ENCODE measurements at regions not wholly inside any gene's neighbourhood (a gene's known extent, or its start where the extent isn't known, plus 50 kb on each side); places are given as distances from the start of the nearest gene placed in this dataset.

- no peak overlapping the region for H3K27ac ChIP-seq (ENCODE audit: low read depth, low read length)
- H3K27me3 ChIP-seq (ENCODE audit: insufficient read depth, low read length): no peaks in the 10 kb centered on the region
- no peaks in the 10 kb centered on the region for H3K36me3 ChIP-seq (ENCODE audit: insufficient read depth, low read length)
- peaks cover 1% of the 10 kb centered on the region for H3K9me3 ChIP-seq (ENCODE audit: low read depth, low read length)
- no peak for TF ChIP-seq CTCF (IDR thresholded peaks at IDR 0.05; ENCODE audit: extremely low read depth, low read depth, low read length)
- no peak overlapping the region for H2AFZ ChIP-seq (ENCODE audit: low read length)
- DNase-seq (ENCODE audit: insufficient read length, low spot score, missing footprints): no peak
- no peak overlapping the region for H3K4me3 ChIP-seq (ENCODE audit: insufficient read depth, low read length)
- H3K4me2 ChIP-seq (ENCODE audit: insufficient read depth, low read length): no peak overlapping the region
- H3K79me2 ChIP-seq (ENCODE audit: insufficient read depth, low read length): no peaks in the 10 kb centered on the region
- H4K20me1 ChIP-seq (ENCODE audit: insufficient read depth, low read length): no peaks in the 10 kb centered on the region
- H3K4me1 ChIP-seq (ENCODE audit: insufficient read depth, low read length): no peaks in the 10 kb centered on the region
Observed at GRCh38 chr2:104476563-104476988, 377.3 kb upstream of the POU3F3 start.

GRCh38 chr2:104481341-104481740 is 372.6 kb upstream of the POU3F3 start:
- H2AFZ ChIP-seq (ENCODE audit: low read length): no peak overlapping the region
- no peak for TF ChIP-seq CTCF (IDR thresholded peaks at IDR 0.05; ENCODE audit: extremely low read depth, low read depth, low read length)
- H3K4me2 ChIP-seq (ENCODE audit: insufficient read depth, low read length): no peak overlapping the region
- no peak overlapping the region for H3K27ac ChIP-seq (ENCODE audit: low read depth, low read length)
- no peaks in the 10 kb centered on the region for H3K27me3 ChIP-seq (ENCODE audit: insufficient read depth, low read length)
- H3K79me2 ChIP-seq (ENCODE audit: insufficient read depth, low read length): no peaks in the 10 kb centered on the region
- no peaks in the 10 kb centered on the region for H4K20me1 ChIP-seq (ENCODE audit: insufficient read depth, low read length)
- H3K4me3 ChIP-seq (ENCODE audit: insufficient read depth, low read length): no peak overlapping the region
- H3K36me3 ChIP-seq (ENCODE audit: insufficient read depth, low read length): no peaks in the 10 kb centered on the region
- no peaks in the 10 kb centered on the region for H3K4me1 ChIP-seq (ENCODE audit: insufficient read depth, low read length)
- DNase-seq (ENCODE audit: insufficient read length, low spot score, missing footprints): no peak
- H3K9me3 ChIP-seq (ENCODE audit: low read depth, low read length): peaks cover 1% of the 10 kb centered on the region

GRCh38 chr2:104487366-104487765 is 366.5 kb upstream of the POU3F3 start:
- DNase-seq (ENCODE audit: insufficient read length, low spot score, missing footprints): no peak
- Histone ChIP-seq H3K4me3 (ENCODE audit: insufficient read depth, low read length) (no peak overlapping the region), H4K20me1 (ENCODE audit: insufficient read depth, low read length) (no peaks in the 10 kb centered on the region), H3K27me3 (ENCODE audit: insufficient read depth, low read length) (no peaks in the 10 kb centered on the region), H3K9me3 (ENCODE audit: low read depth, low read length) (no peaks in the 10 kb centered on the region), H2AFZ (ENCODE audit: low read length) (no peak overlapping the region), H3K4me1 (ENCODE audit: insufficient read depth, low read length) (no peaks in the 10 kb centered on the region), H3K79me2 (ENCODE audit: insufficient read depth, low read length) (no peaks in the 10 kb centered on the region), H3K4me2 (ENCODE audit: insufficient read depth, low read length) (no peak overlapping the region), H3K36me3 (ENCODE audit: insufficient read depth, low read length) (no peaks in the 10 kb centered on the region), H3K27ac (ENCODE audit: low read depth, low read length) (no peak overlapping the region)
- TF ChIP-seq CTCF (IDR thresholded peaks at IDR 0.05; ENCODE audit: extremely low read depth, low read depth, low read length): no peak

- DNase-seq (ENCODE audit: insufficient read length, low spot score, missing footprints): no peak
- H3K4me2 ChIP-seq (ENCODE audit: insufficient read depth, low read length): no peak overlapping the region
- no peak for TF ChIP-seq CTCF (IDR thresholded peaks at IDR 0.05; ENCODE audit: extremely low read depth, low read depth, low read length)
- no peak overlapping the region for H2AFZ ChIP-seq (ENCODE audit: low read length)
- no peak overlapping the region for H3K27ac ChIP-seq (ENCODE audit: low read depth, low read length)
- H3K36me3 ChIP-seq (ENCODE audit: insufficient read depth, low read length): no peaks in the 10 kb centered on the region
- no peaks in the 10 kb centered on the region for H3K4me1 ChIP-seq (ENCODE audit: insufficient read depth, low read length)
- no peaks in the 10 kb centered on the region for H3K27me3 ChIP-seq (ENCODE audit: insufficient read depth, low read length)
- no peak overlapping the region for H3K4me3 ChIP-seq (ENCODE audit: insufficient read depth, low read length)
- peaks cover 2% of the 10 kb centered on the region for H3K9me3 ChIP-seq (ENCODE audit: low read depth, low read length)
- no peaks in the 10 kb centered on the region for H4K20me1 ChIP-seq (ENCODE audit: insufficient read depth, low read length)
- no peaks in the 10 kb centered on the region for H3K79me2 ChIP-seq (ENCODE audit: insufficient read depth, low read length)
Observed at GRCh38 chr2:104493698-104494097, 360.2 kb upstream of the POU3F3 start.
